SH-SY5Y (cell line): ENCODE measurements at regions not wholly inside any gene's neighbourhood (a gene's known extent, or its start where the extent isn't known, plus 50 kb on each side); places are given as distances from the start of the nearest gene placed in this dataset.

Experiments
- GATA2 ChIP-seq: IDR thresholded peaks from 2 replicates; pipeline ENCODE4 v1.6.1; 2011; ENCODE audit warnings: mild to moderate bottlenecking, low read depth, low read length
- GATA3 ChIP-seq: IDR thresholded peaks from 2 replicates; pipeline ENCODE4 v1.6.1; 2011; ENCODE audit warnings: low read depth, mild to moderate bottlenecking, low read length, moderate library complexity

- TF ChIP-seq GATA3, result no peak
- no peak for TF ChIP-seq GATA2
Observed at GRCh38 chr1:188670837-188671236, 1806.8 kb downstream of the BRINP3 start.
